Ramos (cell line): ENCODE measurements at regions not wholly inside any gene's neighbourhood (a gene's known extent, or its start where the extent isn't known, plus 50 kb on each side); places are given as distances from the start of the nearest gene placed in this dataset.
"Not testable (repeated sequence)": the region's sequence is repeated elsewhere in the genome, so short reads cannot be mapped to it uniquely, and the experiment has no call there.

Source experiments
- in situ Hi-C: fragments of 300-500 bp; cut with MboI; formaldehyde crosslinking; loops from one replicate; pipeline ENCODE4 v1.14.3; 2022; ENCODE audit warnings: low sequenced_read_pairs; ENCODE audit not compliant: unreplicated experiment

- in situ Hi-C loops, result no loop called here
Observed at GRCh38 chr21:35197191-35197590, 148.1 kb upstream of the RUNX1 start.

- in situ Hi-C loops, result no loop called here
Observed at GRCh38 chr21:35196128-35196527, 147.0 kb upstream of the RUNX1 start.

GRCh38 chr21:35195232-35195631 lies 146.1 kb upstream of the RUNX1 start:
- in situ Hi-C loops, result no loop called here

GRCh38 chr21:35191754-35192153 lies 142.7 kb upstream of the RUNX1 start:
- in situ Hi-C loops, result no loop called here

- in situ Hi-C loops, result no loop called here
Observed at GRCh38 chr21:35191128-35191527, 142.0 kb upstream of the RUNX1 start.

- in situ Hi-C loops, result no loop called here
Observed at GRCh38 chr21:35190201-35190701, 141.1 kb upstream of the RUNX1 start.

- in situ Hi-C loops, result no loop called here
Observed at GRCh38 chr21:35189077-35189863, 140.2 kb upstream of the RUNX1 start.

GRCh38 chr21:35183389-35183788 lies 134.3 kb upstream of the RUNX1 start:
- in situ Hi-C loops, result not testable (repeated sequence)

- in situ Hi-C loops, result no loop called here
Observed at GRCh38 chr21:35179990-35180540, 131.0 kb upstream of the RUNX1 start.

GRCh38 chr21:35178827-35179226 lies 129.7 kb upstream of the RUNX1 start:
- in situ Hi-C loops, result no loop called here

- in situ Hi-C loops, result no loop called here
Observed at GRCh38 chr21:35178098-35178497, 129.0 kb upstream of the RUNX1 start.

- in situ Hi-C loops, result no loop called here
Observed at GRCh38 chr21:35172231-35172630, 123.1 kb upstream of the RUNX1 start.

GRCh38 chr21:35171385-35171784 lies 122.3 kb upstream of the RUNX1 start:
- in situ Hi-C loops, result no loop called here

GRCh38 chr21:35170818-35171217 lies 121.7 kb upstream of the RUNX1 start:
- in situ Hi-C loops, result no loop called here

- in situ Hi-C loops, result no loop called here
Observed at GRCh38 chr21:35170244-35170643, 121.1 kb upstream of the RUNX1 start.

- in situ Hi-C loops, result no loop called here
Observed at GRCh38 chr21:35169574-35169973, 120.5 kb upstream of the RUNX1 start.

GRCh38 chr21:35168735-35169134 lies 119.6 kb upstream of the RUNX1 start:
- in situ Hi-C loops, result no loop called here

- in situ Hi-C loops, result no loop called here
Observed at GRCh38 chr21:35164971-35165483, 115.9 kb upstream of the RUNX1 start.

GRCh38 chr21:35164380-35164779 lies 115.3 kb upstream of the RUNX1 start:
- in situ Hi-C loops, result no loop called here

GRCh38 chr21:35163411-35163810 lies 114.3 kb upstream of the RUNX1 start:
- in situ Hi-C loops, result no loop called here

- in situ Hi-C loops, result no loop called here
Observed at GRCh38 chr21:35162831-35163230, 113.7 kb upstream of the RUNX1 start.

- in situ Hi-C loops, result no loop called here
Observed at GRCh38 chr21:35159881-35160280, 110.8 kb upstream of the RUNX1 start.
